ENCODE measurements at regions not wholly inside any gene's neighbourhood (a gene's known extent, or its start where the extent isn't known, plus 50 kb on each side); places are given as distances from the start of the nearest gene placed in this dataset.

GRCh38 chr16:62665269-62665668, 629.0 kb upstream of the CDH8 start:
- Histone ChIP-seq H3K27ac (ENCODE audit: low read length) (no peak overlapping the region), H3K4me1 (ENCODE audit: control insufficient read depth, insufficient read depth, low read length) (no peaks in the 10 kb centered on the region), H3K36me3 (ENCODE audit: control insufficient read depth, insufficient read depth, low read length) (no peaks in the 10 kb centered on the region), H3K27me3 (ENCODE audit: control insufficient read depth, insufficient read depth, low read length) (no peaks in the 10 kb centered on the region), H3K9me3 (ENCODE audit: control insufficient read depth, insufficient read depth, low read length) (peaks cover 5% of the 10 kb centered on the region), H3K4me3 (ENCODE audit: low read length) (no peak overlapping the region)
- Mint-ChIP-seq H3K27ac (no peak overlapping the region), H3K27me3 (ENCODE audit: low read depth in 2 of 2) (no peaks in the 10 kb centered on the region), H3K4me3 (no peak overlapping the region), H3K4me1 (no peaks in the 10 kb centered on the region), H3K36me3 (no peaks in the 10 kb centered on the region), H3K9me3 (peaks cover 9 to 18% of the 10 kb centered on the region in 2 donors)
- 88% methylated on average over 1 of the region's 1 CpG for WGBS (ENCODE audit: insufficient coverage)
- intact Hi-C loops (cut with micrococcal nuclease) = no loop called here
- no peak for DNase-seq
- no peak for TF ChIP-seq CTCF (IDR thresholded peaks at IDR 0.05)
- no peak for ATAC-seq

DNA sequence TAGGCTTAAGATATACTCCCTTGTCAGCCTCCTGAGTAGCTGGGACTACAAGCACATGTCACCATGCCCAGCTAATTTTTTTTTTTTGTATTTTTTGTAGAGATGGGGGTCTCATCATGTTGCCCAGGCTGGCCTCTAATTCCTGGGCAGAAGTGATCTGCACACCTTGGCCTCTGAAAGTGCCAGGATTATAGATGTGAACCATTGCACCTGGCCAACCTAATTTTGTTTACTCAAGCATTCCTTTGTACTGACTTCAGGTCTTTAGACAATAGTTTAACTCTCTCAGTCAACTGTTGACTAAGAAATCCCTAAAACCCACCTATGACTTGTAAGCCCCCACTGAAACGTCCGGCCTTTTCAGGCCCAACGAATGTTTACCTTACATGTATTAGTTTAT, 628.3 kb upstream of the CDH8 start:
- Histone ChIP-seq H3K4me3 (ENCODE audit: low read length) (no peak overlapping the region), H3K9me3 (ENCODE audit: control insufficient read depth, insufficient read depth, low read length) (peaks cover 5% of the 10 kb centered on the region), H3K27me3 (ENCODE audit: control insufficient read depth, insufficient read depth, low read length) (no peaks in the 10 kb centered on the region), H3K27ac (ENCODE audit: low read length) (no peak overlapping the region), H3K36me3 (ENCODE audit: control insufficient read depth, insufficient read depth, low read length) (no peaks in the 10 kb centered on the region), H3K4me1 (ENCODE audit: control insufficient read depth, insufficient read depth, low read length) (no peaks in the 10 kb centered on the region)
- Mint-ChIP-seq H3K4me1 (no peaks in the 10 kb centered on the region), H3K36me3 (no peaks in the 10 kb centered on the region), H3K27ac (no peak overlapping the region), H3K27me3 (ENCODE audit: low read depth in 2 of 2) (no peaks in the 10 kb centered on the region), H3K9me3 (peaks cover 7 to 17% of the 10 kb centered on the region in 2 donors), H3K4me3 (no peak overlapping the region)
- DNase-seq = no peak
- WGBS (ENCODE audit: insufficient coverage) = 69% methylated on average over 3 of the region's 3 CpGs
- no peak for TF ChIP-seq CTCF (IDR thresholded peaks at IDR 0.05)
- intact Hi-C loops (cut with micrococcal nuclease) = no loop called here
- ATAC-seq = no peak

GRCh38 chr16:62661435-62661834, 625.2 kb upstream of the CDH8 start:
- TF ChIP-seq CTCF (IDR thresholded peaks at IDR 0.05) = no peak

GRCh38 chr16:62657116-62657515, 620.9 kb upstream of the CDH8 start:
- Histone ChIP-seq H3K9me3 (ENCODE audit: control insufficient read depth, insufficient read depth, low read length) (no peaks in the 10 kb centered on the region), H3K4me1 (ENCODE audit: control insufficient read depth, insufficient read depth, low read length) (no peaks in the 10 kb centered on the region), H3K27me3 (ENCODE audit: control insufficient read depth, insufficient read depth, low read length) (no peaks in the 10 kb centered on the region), H3K36me3 (ENCODE audit: control insufficient read depth, insufficient read depth, low read length) (no peaks in the 10 kb centered on the region), H3K4me3 (ENCODE audit: low read length) (no peak overlapping the region), H3K27ac (ENCODE audit: low read length) (no peak overlapping the region)
- DNase-seq = no peak
- TF ChIP-seq CTCF (IDR thresholded peaks at IDR 0.05) = no peak
- Mint-ChIP-seq H3K27ac (no peak overlapping the region), H3K4me3 (no peak overlapping the region), H3K4me1 (no peaks in the 10 kb centered on the region), H3K9me3 (peaks cover 13 to 14% of the 10 kb centered on the region in 2 donors), H3K36me3 (no peaks in the 10 kb centered on the region), H3K27me3 (ENCODE audit: low read depth in 2 of 2) (no peaks in the 10 kb centered on the region)
- intact Hi-C loops (cut with micrococcal nuclease) = no loop called here
- ATAC-seq = no peak

More at GRCh38 chr16:62661435-62661834, 625.2 kb upstream of the CDH8 start:
- Mint-ChIP-seq H3K9me3 (peaks cover 10 to 15% of the 10 kb centered on the region in 2 donors), H3K27ac (no peak overlapping the region), H3K4me1 (no peaks in the 10 kb centered on the region), H3K36me3 (no peaks in the 10 kb centered on the region), H3K4me3 (no peak overlapping the region), H3K27me3 (ENCODE audit: low read depth in 2 of 2) (no peaks in the 10 kb centered on the region)
- intact Hi-C loops (cut with micrococcal nuclease) = no loop called here
- Histone ChIP-seq H3K36me3 (ENCODE audit: control insufficient read depth, insufficient read depth, low read length) (no peaks in the 10 kb centered on the region), H3K4me3 (ENCODE audit: low read length) (no peak overlapping the region), H3K9me3 (ENCODE audit: control insufficient read depth, insufficient read depth, low read length) (peaks cover 5% of the 10 kb centered on the region), H3K4me1 (ENCODE audit: control insufficient read depth, insufficient read depth, low read length) (no peaks in the 10 kb centered on the region), H3K27ac (ENCODE audit: low read length) (no peak overlapping the region), H3K27me3 (ENCODE audit: control insufficient read depth, insufficient read depth, low read length) (no peaks in the 10 kb centered on the region)
- DNase-seq (no peak), ATAC-seq (no peak)

Data from natural killer cell (primary cell).